Liver (tissue), 3 donors: ENCODE measurements at regions not wholly inside any gene's neighbourhood (a gene's known extent, or its start where the extent isn't known, plus 50 kb on each side); places are given as distances from the start of the nearest gene placed in this dataset.

Experiments
- EGR1 ChIP-seq, 2 donors: IDR thresholded peaks; 2 replicates each; pipeline ENCODE4 v1.6.1; 2016 to 2018; ENCODE audit warnings: antibody characterized with exemption in 2 of 2, low read depth in 2 of 2
- GABPA ChIP-seq, 2 donors: IDR thresholded peaks in 1 of 2; conservative IDR thresholded peaks in 1 of 2; 2 replicates each; pipeline ENCODE4 v1.6.1; 2016; ENCODE audit warnings: antibody characterized with exemption in 2 of 2, mild to moderate bottlenecking in 1 of 2, moderate library complexity in 1 of 2
- HNF4G ChIP-seq: IDR thresholded peaks from 2 replicates; pipeline ENCODE4 v1.6.1; 2016; ENCODE audit warnings: antibody characterized with exemption
- JUND ChIP-seq, 2 donors: IDR thresholded peaks; 2 replicates each; pipeline ENCODE4 v1.6.1; 2016; ENCODE audit warnings: antibody characterized with exemption in 2 of 2
- MAX ChIP-seq: IDR thresholded peaks from 2 replicates; pipeline ENCODE4 v1.6.1; 2016; ENCODE audit warnings: antibody characterized with exemption
- NR2F2 ChIP-seq: IDR thresholded peaks from 2 replicates; pipeline ENCODE4 v1.6.1; 2016; ENCODE audit warnings: antibody characterized with exemption
- TAF1 ChIP-seq: conservative IDR thresholded peaks from 2 replicates; pipeline ENCODE4 v1.6.1; 2016; ENCODE audit warnings: antibody characterized with exemption, mild to moderate bottlenecking
- TF ChIP-seq, protein P1 (sequence below): fragments of 150-350 bp; IDR thresholded peaks from 2 replicates; pipeline ENCODE4 v1.5.1; 2017; ENCODE audit warnings: improper control_type of control experiment, low read depth, low read length; ENCODE audit not compliant: missing input control
- TF ChIP-seq, protein P2 (sequence below): IDR thresholded peaks from 2 replicates; pipeline ENCODE4 v1.6.1; 2016; ENCODE audit warnings: antibody characterized with exemption, mild to moderate bottlenecking
- donor health status: healthy.
- donor health status: healthy.

GRCh38 chr4:140237616-140238350, 83.8 kb upstream of the MAML3 start:
- TF ChIP-seq, protein P1, sequence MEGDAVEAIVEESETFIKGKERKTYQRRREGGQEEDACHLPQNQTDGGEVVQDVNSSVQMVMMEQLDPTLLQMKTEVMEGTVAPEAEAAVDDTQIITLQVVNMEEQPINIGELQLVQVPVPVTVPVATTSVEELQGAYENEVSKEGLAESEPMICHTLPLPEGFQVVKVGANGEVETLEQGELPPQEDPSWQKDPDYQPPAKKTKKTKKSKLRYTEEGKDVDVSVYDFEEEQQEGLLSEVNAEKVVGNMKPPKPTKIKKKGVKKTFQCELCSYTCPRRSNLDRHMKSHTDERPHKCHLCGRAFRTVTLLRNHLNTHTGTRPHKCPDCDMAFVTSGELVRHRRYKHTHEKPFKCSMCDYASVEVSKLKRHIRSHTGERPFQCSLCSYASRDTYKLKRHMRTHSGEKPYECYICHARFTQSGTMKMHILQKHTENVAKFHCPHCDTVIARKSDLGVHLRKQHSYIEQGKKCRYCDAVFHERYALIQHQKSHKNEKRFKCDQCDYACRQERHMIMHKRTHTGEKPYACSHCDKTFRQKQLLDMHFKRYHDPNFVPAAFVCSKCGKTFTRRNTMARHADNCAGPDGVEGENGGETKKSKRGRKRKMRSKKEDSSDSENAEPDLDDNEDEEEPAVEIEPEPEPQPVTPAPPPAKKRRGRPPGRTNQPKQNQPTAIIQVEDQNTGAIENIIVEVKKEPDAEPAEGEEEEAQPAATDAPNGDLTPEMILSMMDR, result no peak
- no peak for TF ChIP-seq NR2F2
- no peak for TF ChIP-seq MAX
- TF ChIP-seq JUND (IDR thresholded peaks at IDR 0.05), result no peak
- no peak for TF ChIP-seq EGR1 (IDR thresholded peaks at IDR 0.05; ENCODE audit: low read depth in 2 of 2)
- TF ChIP-seq, protein P2, sequence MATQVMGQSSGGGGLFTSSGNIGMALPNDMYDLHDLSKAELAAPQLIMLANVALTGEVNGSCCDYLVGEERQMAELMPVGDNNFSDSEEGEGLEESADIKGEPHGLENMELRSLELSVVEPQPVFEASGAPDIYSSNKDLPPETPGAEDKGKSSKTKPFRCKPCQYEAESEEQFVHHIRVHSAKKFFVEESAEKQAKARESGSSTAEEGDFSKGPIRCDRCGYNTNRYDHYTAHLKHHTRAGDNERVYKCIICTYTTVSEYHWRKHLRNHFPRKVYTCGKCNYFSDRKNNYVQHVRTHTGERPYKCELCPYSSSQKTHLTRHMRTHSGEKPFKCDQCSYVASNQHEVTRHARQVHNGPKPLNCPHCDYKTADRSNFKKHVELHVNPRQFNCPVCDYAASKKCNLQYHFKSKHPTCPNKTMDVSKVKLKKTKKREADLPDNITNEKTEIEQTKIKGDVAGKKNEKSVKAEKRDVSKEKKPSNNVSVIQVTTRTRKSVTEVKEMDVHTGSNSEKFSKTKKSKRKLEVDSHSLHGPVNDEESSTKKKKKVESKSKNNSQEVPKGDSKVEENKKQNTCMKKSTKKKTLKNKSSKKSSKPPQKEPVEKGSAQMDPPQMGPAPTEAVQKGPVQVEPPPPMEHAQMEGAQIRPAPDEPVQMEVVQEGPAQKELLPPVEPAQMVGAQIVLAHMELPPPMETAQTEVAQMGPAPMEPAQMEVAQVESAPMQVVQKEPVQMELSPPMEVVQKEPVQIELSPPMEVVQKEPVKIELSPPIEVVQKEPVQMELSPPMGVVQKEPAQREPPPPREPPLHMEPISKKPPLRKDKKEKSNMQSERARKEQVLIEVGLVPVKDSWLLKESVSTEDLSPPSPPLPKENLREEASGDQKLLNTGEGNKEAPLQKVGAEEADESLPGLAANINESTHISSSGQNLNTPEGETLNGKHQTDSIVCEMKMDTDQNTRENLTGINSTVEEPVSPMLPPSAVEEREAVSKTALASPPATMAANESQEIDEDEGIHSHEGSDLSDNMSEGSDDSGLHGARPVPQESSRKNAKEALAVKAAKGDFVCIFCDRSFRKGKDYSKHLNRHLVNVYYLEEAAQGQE, result no peak
- TF ChIP-seq HNF4G, result no peak
- no peak for TF ChIP-seq GABPA (IDR thresholded peaks at IDR 0.05 in 1 of 2, conservative IDR thresholded peaks at IDR 0.05 in 1 of 2)
- no peak for TF ChIP-seq TAF1
